Pulmonary artery endothelial cell (primary cell): ENCODE measurements at regions not wholly inside any gene's neighbourhood (a gene's known extent, or its start where the extent isn't known, plus 50 kb on each side); places are given as distances from the start of the nearest gene placed in this dataset.
"Not testable (repeated sequence)": the region's sequence is repeated elsewhere in the genome, so short reads cannot be mapped to it uniquely, and the experiment has no call there.

Source experiments
- DNase-seq: peaks from one replicate; pipeline ENCODE4 v3.0.0-alpha.2; 2011; ENCODE audit warnings: low read depth, low spot score

GRCh38 chr4:38463268-38463958, 200.6 kb upstream of the KLF3 start:
- DNase-seq = no peak

GRCh38 chr4:38464328-38464727, 199.7 kb upstream of the KLF3 start:
- DNase-seq = no peak

DNA sequence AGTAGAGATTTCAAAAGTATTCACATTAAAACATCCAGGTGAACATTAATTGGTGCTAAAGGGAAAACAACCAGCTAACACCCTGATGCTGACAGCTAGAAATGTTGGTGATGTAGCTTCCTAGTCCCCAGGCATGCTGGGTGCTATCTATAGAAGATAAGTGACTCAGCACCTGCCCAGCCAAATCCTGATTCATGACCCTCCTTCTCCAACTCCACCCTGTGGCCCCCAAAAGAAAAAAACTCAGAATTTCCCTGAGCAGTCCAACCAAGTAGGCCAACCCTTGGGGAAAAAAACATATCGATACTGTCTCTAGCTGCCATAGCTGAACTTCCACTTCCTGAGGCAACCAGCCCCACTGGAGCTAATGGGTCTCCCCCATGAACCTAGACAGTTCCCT, 197.6 kb upstream of the KLF3 start:
- DNase-seq = no peak

- no peak for DNase-seq
These were observed 196.7 kb upstream of the KLF3 start for GRCh38 chr4:38467296-38467695.

GRCh38 chr4:38468339-38468866, 195.6 kb upstream of the KLF3 start:
- DNase-seq = no peak

GRCh38 chr4:38469410-38469809, 194.6 kb upstream of the KLF3 start:
- DNase-seq = no peak

GRCh38 chr4:38470735-38471262, 193.2 kb upstream of the KLF3 start:
- no peak for DNase-seq

- no peak for DNase-seq
These were observed 181.3 kb upstream of the KLF3 start for GRCh38 chr4:38482696-38483095.

DNA sequence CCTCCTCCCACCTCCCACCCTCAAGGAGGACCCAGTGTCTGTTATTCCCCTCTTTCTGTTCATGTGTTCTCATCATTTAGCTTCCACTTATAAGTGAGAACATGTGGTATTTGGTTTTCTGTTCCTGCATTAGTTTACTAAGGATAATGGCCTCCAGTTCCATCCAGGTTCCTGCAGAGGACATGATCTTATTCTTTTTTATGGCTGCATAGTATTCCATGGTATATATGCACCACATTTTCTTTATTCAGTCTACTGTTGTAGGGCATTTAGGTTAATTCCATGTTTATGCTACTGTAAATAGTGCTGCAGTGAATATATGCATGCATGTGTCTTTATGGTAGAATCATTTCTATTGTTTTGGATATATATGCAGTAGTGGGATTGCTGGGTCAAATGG, 180.4 kb upstream of the KLF3 start:
- not testable (repeated sequence) for DNase-seq

DNA sequence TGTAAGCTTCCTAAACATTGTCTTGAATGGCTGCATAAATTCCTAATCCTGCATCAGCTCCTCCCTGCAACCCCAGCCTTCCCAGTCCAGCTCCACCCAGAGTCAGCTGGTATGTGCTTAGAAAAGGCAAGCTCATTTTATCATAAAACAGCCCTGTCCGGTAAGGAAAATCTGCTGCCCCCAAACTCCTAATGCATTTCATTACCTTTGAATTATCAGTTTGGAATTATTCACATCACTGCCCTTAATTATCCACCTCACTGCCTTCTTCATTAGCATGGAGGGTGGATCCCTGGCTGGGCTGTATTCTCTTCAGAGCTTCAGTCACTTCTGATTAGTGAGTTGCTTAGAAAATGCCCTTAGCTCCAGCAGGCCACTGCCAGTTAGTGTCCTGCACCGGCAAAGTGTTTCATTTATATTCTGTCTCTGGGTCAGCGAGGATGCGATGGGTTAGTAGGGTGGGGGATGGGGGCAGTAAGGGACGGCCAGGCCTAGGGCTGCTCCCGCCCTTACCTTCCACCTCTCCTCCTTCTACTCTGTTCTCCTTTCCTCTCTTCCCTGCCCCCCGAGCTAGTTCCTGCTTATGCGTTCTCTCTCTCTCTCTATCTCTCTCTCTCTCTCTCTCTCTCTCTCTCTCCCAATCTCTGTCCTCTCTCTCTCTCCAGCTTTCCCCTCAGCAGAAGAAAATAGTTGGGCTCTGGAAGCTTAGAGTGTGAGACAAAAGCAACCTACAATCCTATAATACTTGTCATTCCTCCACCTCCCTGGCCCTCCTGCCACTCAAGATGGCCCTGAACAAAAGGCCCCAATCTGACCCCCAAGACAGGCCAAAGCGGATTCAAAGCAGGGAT, 174.8 kb upstream of the KLF3 start:
- no peak for DNase-seq

DNA sequence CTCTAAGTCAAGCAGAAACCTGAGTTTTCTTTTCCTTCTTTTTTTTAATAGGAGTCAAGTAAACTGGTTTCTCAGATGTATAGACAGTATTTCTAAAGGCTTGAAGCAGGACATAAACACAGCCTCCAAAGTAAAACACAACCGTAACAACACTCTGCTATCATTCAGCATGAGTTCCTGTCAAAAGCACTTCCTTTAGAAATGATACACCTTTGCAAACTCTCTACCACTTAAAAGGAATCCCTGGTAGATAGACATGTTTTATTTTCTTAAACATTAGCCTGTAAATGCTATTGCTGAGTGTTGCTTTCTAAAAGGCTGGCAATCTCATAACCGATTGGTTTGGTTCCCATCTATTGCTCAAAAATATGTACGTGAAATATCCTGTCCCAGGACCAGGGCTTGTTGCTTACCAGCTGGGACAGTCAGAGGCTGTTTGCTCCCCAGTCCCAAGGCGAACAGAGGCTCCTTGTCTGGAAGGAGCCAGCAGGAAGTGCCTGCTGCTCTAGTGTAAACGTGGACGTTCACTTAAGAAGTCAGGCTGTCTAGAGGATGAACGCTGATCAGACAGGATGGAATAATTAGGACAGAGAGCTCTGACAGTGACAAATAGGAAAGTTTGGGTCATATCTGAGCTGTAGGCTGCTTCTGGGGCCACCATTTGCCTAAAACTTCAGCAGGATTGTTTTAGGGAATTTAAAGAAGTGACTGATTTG, 173.9 kb upstream of the KLF3 start:
- DNase-seq = no peak

DNA sequence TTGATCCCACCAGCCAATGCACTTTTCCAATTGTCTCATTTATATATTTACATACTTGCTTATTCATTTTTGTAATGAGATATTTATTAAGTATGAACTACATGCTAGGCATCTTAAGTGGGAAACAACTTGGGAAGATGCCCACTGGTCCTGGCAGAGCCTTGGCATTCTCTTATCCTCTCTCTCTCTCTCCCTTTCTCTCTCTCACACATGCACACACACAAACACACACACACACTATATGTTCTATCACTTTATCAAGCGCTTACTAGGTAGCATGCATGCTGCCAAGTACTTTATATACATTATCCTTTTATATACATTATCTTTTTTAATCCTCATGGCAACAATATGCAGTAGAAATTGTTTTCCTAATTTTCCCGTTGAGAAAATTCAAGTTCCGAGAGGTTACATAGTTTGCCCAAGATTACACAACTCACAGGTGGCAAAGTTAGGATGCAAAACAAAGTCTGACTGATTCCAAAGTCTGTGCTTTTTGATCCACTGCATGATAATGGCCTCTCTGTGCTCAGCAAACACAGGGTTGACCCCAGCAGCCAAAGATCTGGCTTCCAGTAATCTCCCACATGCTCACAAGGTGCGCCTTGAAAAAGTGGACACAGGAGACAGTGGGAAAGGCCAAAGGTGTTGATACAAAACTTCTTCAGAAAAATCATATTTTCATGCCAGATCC, 173.1 kb upstream of the KLF3 start:
- no peak for DNase-seq

DNA sequence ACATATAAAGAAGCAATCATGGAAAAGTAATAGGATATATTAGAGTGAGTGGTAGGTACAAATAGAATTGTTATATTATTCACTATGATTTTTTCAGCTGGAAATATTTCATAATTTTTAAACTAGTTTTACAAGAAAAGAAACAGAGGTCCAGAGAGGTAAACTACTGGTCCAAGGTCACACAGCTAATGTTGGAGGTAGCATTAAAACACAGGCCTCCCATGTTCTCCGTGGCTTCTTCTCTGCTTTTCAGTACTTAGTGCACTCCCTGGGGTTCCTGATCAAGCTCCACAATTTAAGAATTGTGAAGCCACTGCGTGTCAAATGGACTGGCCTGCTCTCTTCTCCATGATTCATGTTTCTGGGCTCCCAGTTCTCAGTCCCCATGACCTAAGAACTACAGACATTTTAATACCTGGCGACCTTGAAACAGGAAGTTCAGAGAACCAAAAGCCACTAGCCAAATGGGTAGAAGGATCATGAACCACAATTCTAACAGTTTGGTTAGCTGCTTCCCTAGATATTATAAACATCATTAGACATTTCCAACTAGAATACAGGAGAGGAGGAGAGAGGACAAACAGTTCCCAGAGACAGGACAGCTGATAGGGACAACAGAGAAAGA, 172.0 kb upstream of the KLF3 start:
- DNase-seq = no peak

DNA sequence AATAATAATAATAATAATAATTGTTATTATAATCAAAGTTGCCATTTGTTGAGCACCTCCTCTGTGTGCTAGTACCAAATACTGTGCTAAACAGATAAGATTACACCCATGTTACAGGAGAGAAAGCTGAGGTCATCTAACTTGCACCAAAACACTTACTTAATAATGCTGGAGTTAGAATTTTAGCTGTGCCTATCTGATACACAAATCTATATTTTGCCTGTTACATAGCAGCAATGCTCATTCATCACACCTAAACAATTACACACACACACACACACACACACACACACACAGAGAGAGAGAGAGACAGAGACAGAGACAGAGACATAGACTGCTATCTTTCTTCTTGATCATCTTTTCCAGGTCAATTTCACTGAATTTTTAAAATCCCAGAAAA, 170.9 kb upstream of the KLF3 start:
- no peak for DNase-seq

DNA sequence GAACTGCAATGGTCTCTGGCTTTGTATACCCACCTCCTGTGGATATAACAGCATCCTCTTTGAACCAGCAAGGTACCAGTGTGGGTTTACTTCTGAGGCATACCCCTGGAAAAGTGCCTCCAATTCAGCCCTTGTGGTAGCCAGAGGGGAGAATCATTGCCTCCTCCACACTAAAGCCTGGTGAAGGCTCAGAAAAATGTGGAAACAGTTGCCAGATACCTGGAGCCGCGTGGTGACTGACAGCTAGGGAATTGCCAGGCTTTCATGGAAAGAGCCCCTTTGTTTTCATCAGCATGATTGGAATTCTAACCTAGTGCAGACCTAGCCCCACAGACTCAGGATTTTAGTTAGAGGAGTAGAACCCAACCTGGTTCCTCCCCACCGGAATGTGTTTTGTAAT, 168.6 kb upstream of the KLF3 start:
- no peak for DNase-seq

DNA sequence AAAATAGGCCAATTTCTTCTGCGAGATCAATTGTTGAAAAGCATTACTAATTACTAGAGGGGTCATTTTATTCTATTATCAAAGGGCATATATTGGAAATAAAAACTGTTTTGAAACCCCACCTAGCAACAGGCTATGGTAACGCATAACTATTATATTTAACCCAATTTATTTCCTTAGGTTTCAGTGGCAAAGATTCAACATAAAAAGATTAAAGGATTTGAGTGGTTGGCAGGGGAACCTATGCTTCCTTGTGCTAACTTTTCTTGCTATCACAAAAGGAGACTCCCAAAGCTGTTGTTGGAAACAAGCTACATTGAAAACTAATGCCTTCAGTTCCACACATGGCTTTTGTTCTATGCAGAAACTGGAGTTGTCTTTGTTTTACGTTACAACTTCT, 166.9 kb upstream of the KLF3 start:
- DNase-seq = no peak

- no peak for DNase-seq
These were observed 164.9 kb upstream of the KLF3 start for GRCh38 chr4:38499101-38499500.

GRCh38 chr4:38500433-38500832, 163.6 kb upstream of the KLF3 start:
- no peak for DNase-seq

DNA sequence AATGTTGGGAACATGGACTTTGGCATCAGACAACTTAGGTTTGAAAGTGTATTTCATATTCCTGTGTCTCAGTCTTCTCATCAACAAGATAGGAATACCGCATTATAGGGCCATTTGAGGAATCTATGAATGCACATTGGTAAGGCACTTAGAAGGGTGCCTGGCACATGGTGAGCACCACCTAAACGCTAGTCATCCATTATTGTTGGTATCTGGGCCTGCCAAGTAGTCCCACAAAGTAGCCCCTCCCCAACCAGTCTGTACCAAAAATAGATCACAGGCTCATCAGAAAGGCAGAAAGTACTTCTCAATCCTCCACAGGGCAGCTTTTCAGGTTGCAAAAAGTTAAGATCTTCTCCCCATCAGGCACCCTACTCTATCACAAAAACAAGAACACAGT, 162.3 kb upstream of the KLF3 start:
- no peak for DNase-seq

DNA sequence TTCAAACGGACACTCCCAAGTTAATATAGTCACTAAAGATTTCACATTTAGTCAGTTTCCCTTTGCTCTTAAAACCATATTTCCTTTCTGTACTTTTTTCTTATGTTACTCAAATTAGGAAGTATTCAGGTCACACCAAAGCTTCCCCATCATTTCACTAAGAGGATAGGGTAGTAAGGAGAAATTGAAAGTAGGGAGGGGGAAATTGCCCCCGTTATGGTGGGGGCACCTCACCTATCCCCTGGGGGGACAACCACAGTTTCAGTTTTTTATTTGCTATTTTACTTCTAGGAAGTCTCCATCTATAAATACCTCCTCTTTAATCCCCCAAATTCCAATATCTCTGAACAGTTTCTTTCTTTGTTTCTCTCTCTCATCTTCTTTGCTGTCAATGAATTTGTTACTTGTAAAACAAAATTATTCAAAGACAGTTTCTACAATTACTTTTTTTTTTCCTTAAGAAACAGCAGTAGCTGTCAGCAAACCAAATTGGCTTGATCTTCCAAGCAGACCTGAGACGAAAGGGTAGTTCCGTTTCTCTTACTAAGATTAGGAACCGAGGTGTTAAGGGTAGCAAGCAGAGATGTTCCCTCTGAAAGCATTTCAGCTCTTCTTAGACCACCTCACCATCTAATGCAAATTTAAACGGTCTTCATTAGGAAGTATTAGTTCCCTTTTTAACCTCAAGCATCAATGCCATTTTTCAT, 160.2 kb upstream of the KLF3 start:
- DNase-seq = no peak
